GM18511 (cell line): ENCODE measurements at regions not wholly inside any gene's neighbourhood (a gene's known extent, or its start where the extent isn't known, plus 50 kb on each side); places are given as distances from the start of the nearest gene placed in this dataset.
A peak's percentile ranks its signal among the peaks of the same experiment; 100 is the strongest.

Source experiments
- ATAC-seq: cut with Tn5 transposase; IDR thresholded peaks from one replicate; pipeline ENCODE4 v1.9.1; 2021; ENCODE audit warnings: mild to moderate bottlenecking, moderate library complexity; ENCODE audit not compliant: unreplicated experiment

DNA sequence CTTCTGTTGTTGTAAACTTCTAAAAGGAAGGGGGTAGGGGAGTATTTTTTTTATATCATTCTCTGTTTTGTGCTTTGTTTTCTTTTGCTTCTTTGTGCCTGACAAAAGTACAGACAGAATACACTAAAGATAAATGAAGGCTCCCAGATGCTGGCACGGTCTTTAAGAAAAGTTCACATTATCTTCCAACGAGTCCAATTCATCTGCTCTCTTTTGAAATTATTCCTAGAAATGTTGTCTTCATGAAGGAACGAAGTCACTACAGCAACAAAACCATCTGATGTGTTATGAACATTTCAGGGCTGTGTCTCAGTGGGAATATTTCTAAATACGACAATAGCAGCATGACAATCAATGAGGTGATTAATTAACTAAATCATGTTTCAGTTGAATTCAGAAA is 813.8 kb upstream of the HTR2C start:
- ATAC-seq: no peak

DNA sequence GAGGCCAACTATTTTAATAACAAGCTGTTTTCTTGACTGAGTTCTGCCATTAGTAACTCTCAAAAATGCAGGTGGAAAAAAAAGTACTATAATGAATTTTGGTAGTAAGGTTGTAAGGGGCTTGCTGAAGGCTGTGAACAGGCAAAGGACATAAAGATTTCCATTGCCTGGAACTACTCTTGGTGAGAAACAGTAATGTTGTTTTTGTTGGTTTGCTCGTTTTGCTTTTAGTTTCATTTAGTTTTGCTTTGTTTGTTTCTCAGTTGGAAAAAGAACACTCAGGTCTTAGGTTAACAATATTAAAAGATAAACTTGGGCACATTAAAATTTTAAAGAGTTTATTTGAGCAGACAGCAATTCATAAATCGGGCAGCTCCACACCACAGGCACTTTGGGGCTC is 824.5 kb upstream of the HTR2C start:
- no peak for ATAC-seq

DNA sequence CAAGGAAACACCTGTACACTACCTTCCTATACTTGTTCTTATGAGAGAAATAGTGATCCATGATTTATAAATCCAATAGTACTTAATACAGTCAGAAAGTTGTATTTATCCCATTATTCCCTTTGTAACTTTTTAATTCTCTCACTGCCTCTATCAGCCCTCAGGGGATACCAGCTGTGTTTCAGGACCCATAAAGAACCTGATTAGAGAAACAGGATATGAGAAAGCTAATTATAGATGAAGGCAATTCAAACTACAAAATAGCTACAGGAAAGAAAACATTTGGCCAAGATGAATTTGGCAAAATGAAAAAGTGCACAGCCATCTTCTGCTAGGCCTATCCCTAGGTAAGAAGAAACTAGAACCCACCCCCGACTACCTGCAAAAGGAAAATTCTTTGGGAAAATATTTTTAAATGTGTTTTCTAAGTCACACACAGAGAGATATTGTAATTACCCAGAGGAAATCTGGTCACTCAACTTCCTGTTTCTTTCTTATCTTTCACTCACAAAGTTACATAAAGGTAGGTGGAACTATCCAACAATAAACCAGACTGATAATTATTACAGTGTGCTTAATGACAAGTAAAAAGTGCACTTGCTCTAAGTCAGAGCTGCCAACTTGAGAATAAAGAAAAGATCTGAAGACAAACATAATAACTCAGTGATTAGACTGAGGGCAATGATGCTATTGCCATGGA is 836.5 kb upstream of the HTR2C start:
- no peak for ATAC-seq

DNA sequence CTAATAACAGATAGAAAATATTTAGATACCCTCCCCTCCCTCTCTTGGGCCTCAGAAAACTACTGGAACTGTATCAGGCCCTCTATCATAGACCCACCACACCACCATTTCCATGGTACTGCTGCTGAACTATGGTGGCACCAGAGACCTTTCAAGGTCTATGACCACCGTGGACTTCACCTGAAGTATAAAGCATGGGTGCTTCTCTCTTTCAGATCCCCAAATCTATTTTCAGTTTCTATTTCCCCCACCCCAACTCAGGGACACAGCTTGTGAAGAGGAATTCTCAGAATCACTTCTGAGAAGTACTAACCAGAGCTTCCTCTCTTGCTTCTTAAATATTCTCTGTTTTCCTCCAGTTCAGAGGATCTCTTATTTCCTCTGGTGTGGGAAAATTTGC is 840.8 kb upstream of the HTR2C start:
- ATAC-seq: peak; percentile 39

DNA sequence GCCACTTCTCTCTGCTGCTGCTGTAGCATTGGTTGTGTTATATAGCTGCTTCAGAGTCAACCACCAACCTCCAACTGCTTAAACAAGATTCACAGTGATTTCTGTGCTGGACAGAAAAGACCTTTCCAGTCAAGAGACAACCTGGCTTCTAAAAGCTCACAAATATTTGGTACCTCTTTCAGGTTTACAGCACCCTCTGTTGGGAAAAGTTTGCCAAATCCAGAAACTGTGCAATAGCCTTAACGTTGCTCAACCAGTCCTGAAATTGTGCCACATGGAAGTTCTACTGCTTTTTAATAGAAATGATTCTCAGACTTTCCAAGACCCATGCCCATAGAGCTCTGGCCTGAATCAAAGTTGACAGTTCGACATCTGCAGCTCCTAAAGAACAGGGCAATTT is 842.1 kb upstream of the HTR2C start:
- no peak for ATAC-seq

DNA sequence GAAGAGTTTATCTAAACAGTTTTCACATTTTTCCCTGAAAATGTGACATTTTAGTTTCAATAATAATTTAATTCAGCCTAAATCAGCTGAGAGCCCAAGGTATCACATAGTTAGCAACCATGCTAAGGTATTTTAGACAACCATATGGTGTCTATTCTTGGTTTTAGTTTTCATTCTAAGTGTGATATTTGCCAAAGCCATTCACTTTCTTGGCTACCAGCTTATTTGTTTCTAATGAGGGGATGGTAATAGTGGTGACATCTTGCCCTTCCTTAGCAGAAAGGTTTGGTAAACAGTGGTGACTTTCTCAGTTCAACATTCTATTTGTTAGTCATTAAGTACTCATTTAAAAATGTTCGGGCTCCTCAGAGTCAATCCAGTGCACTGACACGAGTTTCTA is 854.9 kb upstream of the HTR2C start:
- no peak for ATAC-seq

DNA sequence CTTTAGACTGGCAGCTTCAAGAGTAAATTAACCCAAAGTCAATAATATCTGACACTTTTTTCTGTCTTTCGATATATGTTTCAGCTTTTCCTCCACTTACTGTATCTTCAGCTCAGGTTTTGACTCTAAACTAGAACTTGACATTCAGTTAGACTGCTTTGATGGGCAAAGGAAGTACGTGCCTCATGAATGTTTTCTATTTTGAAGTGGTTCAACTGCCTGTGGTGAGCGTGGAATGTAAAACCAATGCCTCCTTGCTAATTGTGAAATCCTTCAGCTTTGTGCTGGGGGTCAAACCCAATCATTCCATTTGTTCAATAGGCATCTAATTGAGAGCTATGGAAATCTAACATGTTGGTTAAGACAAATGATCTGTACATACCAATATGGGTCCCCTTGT is 857.0 kb upstream of the HTR2C start:
- ATAC-seq: no peak

DNA sequence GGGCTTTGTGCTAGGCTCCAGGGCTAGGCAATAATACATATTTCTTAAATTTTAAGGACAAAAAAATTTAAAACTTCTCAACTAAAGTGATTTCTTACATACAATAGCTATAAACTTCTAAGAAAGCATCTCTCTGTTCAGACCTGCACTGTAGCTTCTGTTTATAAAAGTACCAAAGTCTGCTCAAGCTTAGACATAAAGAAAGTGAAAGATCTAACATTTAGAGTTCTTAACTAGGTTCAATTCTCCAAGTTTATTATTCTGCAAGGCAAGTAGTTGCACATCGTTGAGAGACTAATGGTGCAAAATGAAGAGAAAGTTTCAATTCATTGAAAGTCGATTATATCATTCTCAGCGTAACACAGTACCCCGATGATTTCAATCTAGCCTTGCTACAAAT is 857.4 kb upstream of the HTR2C start:
- no peak for ATAC-seq

DNA sequence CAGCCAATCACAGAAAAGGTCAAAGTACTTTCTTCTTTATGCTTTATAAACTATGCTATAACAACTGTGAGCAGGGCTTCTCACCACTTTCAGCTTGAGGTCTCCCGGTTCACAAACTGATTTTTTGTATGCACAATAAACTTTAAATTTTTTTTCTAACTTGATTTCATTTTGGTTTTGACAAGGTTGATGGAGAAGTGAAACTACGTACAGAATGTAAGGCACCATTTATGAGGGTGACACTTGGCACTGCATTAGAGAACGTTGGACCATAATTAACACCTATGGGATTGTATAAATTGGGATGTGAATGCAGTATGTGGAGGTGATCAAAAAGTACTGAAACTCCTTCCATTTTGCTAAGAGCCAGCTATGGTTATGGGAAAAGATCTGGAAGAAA is 857.9 kb upstream of the HTR2C start:
- no peak for ATAC-seq

DNA sequence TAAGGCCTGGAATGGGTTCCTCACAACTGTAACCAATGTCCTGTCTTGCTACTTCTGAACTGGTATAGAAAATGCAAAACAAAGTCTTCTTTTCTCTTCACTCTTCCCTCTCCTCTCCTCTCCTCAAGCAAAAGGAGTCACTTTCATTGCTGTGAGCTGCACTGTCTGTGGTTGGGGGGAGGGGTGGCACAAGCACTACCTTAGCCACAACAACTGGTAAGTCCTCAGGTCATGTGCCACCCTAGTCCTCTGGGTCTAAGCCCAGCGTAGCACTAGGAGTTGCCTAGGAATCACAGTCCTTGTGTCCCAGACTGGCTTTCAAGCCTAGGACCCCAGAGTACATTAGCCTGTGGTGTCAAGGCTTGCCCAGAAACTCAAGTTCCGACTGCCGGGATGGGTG is 859.3 kb upstream of the AMOT start:
- no peak for ATAC-seq

DNA sequence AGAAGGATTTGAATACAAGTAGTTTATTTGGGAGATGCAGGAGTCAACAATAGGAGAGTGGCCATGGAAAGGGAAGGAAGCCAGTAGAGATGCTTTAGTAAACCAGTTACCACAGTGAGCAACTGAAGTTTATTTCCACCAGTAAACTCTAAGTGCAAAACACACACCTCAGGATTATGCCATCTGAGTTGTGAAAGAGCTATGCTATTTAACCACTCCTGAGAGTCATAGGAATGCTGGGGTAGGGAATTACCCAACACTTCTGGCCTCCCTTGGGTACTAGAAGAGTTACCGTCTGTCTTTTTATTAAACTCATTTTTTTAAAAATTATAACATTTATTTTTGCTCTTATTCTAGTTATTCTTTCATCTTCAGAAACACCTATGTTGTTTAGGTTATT is 834.6 kb upstream of the AMOT start:
- no peak for ATAC-seq

DNA sequence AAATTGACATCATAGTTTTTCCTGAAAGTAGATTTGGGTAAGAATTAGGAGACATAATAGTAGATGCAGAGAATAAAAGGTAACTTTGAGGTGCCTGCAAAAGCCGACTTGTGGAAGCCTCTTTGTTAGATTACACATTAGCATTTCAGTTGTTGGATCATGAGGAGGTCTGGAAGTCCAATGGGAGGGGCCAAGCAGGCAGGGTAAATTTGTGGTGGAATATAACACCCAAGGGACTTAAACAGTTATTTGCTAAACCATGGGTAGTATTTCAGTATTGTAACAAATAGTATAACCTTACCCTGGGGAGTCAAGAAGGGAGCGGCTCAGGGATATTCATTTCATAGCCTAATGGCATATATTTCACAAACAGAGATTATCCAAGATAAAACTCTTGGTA is 810.7 kb upstream of the AMOT start:
- ATAC-seq: no peak

DNA sequence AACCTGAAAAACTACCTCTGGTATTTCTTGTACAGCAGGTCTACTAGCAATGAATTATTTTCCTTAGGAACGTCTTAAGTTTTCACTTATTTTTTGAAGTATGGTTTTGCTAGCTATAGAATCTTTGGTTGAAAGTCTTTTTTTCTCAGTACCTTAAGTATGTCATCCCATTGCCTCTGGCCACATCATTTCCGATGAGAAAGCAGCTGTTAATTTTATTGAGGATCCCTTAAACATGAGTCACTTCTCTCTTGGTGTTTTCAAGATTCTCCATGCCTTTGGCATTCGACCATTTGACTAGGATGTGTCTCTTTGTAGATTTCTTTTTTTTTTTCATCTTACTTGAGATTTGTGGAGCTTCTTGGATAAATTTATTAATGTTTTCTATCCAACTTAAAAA is 803.8 kb upstream of the AMOT start:
- no peak for ATAC-seq

DNA sequence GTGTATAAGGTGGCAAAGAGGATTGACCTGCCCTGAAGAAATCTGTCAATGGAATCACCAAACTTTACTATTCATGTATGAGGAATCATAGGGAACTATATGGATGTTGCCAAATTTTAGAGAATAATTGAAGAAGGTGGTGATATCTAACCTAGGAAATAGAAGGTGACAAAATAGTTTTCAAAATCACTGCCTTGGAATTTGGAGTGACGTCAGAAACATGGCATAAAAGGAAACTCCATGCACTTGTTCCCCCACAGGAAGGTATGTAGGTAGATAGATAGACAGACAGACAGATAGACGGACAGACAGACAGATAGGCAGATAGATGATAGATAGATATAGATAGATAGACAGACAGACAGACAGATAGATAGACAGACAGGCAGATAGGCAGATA is 793.9 kb upstream of the AMOT start:
- ATAC-seq: no peak

DNA sequence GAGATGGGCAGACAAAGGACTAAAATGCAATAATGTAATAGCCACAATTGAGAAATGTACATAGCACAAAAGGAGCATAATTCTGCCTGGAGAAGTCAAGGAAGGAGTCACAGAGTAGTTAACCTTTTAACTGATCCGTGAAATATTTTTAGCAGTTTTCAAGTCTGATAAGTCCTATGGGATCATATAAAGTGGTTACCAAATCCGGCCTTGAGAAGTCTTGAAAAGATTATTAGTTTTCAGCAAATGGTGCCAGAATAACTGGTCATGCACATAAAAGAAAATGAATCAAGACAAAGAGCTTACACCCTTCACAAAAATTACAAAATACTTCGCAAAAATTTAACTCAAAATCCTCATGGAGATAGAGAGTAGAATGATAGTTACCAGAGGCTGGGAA is 788.7 kb upstream of the AMOT start:
- no peak for ATAC-seq

DNA sequence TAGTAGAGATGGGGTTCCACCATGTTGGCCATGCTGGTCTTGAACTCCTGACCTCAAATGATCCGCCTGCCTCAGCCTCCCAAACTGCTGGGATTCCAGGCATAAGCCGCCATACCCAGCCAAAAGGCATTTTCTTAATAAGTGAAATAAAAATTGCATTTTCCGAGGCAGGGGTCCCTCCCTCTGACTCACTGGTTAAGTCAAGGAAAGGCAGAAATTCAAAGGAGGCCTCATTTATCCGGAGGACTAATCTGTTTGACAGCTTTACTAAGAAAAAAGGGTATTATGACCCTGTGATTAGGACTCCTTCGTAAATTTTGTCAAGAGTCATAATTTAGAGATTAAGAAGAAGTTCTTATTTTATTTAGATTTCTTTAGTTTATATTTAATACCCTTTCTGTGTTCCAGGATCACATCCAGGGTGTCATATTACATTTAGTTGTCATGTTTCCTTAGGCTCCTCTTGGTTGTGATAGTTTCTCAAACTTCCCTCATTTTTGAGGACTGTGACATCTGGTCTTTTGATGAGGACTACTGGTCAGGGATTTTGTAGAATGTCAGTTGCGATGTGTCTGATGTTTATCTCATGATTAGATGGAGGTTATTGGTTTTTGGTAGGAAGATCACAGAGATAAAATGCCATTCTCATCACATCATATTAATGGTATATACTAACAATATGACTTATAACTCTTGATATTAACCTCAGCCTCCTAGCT is 753.7 kb upstream of the AMOT start:
- no peak for ATAC-seq

DNA sequence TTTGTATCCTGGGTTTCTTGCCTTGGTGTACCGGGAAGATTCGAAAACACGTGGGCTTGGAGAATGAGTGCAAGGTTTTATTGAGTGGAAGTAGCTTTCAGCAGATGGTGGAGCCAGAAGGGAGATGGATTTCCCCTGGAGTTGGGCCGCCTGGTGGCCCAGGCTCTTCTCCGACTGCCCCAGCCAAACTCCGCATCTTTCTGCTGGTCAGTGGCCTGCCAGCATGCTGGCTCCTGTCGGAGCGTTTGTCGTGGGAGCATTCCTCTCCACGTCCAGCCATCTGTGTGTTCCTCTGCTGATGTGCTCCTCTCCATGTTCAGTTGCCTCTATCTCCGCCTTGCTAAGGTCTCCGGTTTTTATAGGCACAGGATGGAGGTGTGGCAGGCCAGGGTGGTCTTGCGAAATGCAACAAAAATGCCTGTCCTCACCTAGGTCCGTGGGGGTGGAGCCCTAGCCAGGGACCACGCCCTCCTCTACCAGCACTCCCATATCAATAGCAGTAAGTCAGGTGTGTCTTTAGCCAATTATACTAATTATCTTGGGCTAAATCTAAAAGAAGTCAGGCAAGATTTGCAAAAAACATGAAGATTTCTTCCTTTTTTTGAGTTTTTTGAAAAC is 745.8 kb upstream of the AMOT start:
- ATAC-seq: no peak

DNA sequence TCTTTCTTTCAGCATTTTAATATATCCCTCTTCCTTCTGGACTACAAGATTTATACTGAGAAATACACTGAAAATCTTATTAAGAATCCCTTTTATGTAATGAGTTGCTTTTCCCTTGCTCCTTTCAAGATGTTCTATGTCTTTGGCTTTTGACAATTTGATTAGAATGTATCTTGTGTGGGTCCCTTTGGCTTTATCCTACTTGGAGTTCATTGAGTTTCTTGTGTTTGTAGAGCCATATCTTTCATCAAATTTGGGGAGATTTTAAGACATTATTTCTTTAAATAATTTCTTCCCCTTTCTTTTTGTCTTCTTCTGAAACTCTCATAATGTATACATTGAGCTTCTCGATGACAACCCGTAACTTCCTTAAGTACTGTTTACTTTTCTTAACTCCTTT is 739.9 kb upstream of the AMOT start:
- ATAC-seq: no peak

DNA sequence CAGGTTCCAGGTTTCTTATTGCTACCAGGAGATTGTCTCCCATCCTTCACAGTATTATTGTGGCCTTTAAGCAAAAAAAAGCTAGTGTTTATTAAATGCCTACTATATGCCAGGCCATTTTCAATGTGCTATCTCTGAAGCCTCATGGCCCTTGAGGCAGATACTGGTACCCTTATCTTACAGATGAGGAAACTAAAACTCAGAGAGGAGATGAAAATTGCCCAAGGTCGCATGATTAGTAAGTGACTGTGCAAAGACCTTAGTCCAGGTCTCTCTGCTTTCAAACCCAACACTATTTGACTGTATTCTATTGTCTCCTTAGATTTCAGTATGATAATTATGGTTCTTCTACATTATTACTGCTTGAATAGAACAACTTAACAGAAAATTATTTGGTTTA is 717.9 kb upstream of the AMOT start:
- no peak for ATAC-seq

DNA sequence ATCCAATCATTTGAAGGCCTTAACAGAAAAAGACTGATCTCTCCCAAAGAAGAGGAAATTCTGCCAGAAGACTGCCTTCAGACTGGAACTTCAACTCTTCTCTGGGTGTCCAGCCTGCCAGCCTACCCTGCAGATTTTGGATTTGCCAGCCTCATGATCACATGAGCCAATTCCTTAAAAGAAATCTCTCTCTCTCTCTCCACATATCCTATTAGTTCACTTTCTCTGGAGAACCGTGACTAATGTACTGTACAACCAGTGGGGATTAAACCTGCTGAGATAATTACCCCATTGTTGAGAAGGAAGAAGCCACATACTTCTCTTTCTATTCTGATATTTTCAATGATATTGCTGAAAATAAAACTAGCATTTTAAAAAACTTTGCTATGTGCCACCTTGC is 711.3 kb upstream of the AMOT start:
- ATAC-seq: no peak

DNA sequence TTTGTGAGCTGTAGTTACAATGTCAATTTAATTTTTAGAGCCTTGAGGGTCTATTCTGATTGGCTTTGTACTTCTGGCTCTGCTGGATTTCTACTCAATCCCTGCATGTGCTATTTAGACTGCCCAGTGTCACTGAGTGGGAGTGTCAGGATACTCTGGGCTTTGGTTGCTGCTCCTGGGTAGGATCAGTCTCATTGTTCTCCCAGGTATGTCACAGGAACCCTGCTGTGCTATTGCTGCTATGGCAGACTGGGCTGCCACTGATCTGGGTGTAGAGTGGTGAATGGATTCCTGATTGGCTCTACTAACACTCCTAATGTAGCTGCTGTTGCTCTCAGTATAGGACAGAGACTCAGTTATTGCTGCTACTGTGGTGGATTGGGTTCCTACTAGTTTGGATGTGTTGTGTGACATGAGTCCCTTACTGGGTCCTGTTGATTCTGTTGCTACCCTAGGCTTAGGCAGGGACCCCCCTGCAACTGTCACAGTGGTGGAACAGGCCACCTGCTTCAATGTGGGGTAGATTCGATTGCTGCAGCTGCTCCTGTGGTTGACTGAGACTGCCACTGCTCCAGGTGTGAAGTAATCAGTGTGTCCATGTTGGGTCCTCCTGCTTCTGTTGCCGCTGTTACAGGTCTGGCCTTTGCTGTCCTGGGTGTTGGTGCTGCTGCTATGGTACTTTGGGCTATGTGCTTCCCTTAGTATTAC is 707.8 kb upstream of the AMOT start:
- no peak for ATAC-seq

DNA sequence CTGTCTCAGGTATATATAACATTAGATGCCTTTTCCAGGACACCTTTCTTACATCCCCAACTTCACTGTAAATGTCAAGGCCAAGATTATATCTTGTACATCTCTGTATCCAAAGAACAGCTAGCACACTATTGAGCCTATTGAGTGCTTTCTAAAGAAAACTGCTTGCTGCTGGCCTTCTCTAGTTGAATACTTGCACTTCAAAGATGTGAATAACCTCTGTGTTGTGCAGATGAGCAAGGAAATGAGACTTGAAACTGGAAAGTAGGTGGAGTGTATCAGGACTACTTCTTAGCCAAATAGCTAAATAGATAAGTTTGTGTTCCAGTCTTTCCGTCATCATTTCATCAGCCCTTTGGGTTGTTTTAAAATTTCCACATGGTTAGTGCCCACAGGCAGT is 704.4 kb upstream of the AMOT start:
- ATAC-seq: no peak
